Stomach (tissue), 8 donors: ENCODE measurements at regions not wholly inside any gene's neighbourhood (a gene's known extent, or its start where the extent isn't known, plus 50 kb on each side); places are given as distances from the start of the nearest gene placed in this dataset.

Experiments used
- DNase-seq, 2 donors: peaks; one replicate each; pipeline versions ENCODE4 v3.0.0 to v3.0.0-alpha.2; 2013 to 2019
- H3K27ac ChIP-seq, 5 donors: fragments of 200-600 bp in 4 of 5; sonication (generic) in 4 of 5; one replicate each; pipeline ENCODE4 v1.5.1; 2013 to 2019; ENCODE audit warnings: mild to moderate bottlenecking in 1 of 5, moderate library complexity in 1 of 5
- H3K27me3 ChIP-seq, 3 donors: fragments of 200-600 bp; sonication (generic); one replicate each; pipeline ENCODE4 v1.5.1; 2017 to 2019; ENCODE audit warnings: mixed run types in 1 of 3
- H3K36me3 ChIP-seq, 4 donors: fragments of 200-600 bp; sonication (generic); 1 replicate in 3 of 4; 2 replicates in 1 of 4; pipeline ENCODE4 v1.5.1; 2016 to 2019
- H3K4me1 ChIP-seq, 4 donors: fragments of 200-600 bp; sonication (generic); one replicate each; pipeline ENCODE4 v1.5.1; 2016 to 2019
- H3K4me3 ChIP-seq, 4 donors: fragments of 200-600 bp; sonication (generic) in 3 of 4; one replicate each; pipeline ENCODE4 v1.5.1; 2016 to 2019; ENCODE audit warnings: mild to moderate bottlenecking in 1 of 4
- H3K9me3 ChIP-seq, 4 donors: fragments of 200-600 bp; sonication (generic); one replicate each; pipeline ENCODE4 v1.5.1; 2016 to 2019
- CTCF ChIP-seq, 7 experiments: fragments of 450-650 bp in 4 of 7; fragments of 200-600 bp in 3 of 7; sonication (generic) in 3 of 7; IDR thresholded peaks; one replicate each; pipeline ENCODE4 v1.5.1; 2016 to 2019; ENCODE audit warnings: antibody characterized with exemption in 7 of 7, control low read depth in 2 of 7, mild to moderate bottlenecking in 1 of 7
- EP300 ChIP-seq: sonication (generic); formaldehyde crosslinking; IDR thresholded peaks from one replicate; pipeline ENCODE4 v1.6.1; 2017; ENCODE audit warnings: antibody characterized with exemption
- POLR2A ChIP-seq, 4 donors: fragments of 450-650 bp; IDR thresholded peaks; one replicate each; pipeline ENCODE4 v1.6.1; 2016; ENCODE audit warnings: antibody characterized with exemption in 4 of 4, control low read depth in 2 of 4, mild to moderate bottlenecking in 1 of 4, moderate library complexity in 1 of 4
- POLR2AphosphoS5 ChIP-seq, 3 donors: sonication (generic); formaldehyde crosslinking; IDR thresholded peaks; one replicate each; pipeline ENCODE4 v1.6.1; 2016; ENCODE audit warnings: antibody characterized with exemption in 3 of 3
- WGBS, 5 donors: extraction: QIAGEN DNeasy Blood & Tissue Kit in 3 of 5; methylation state at CpG; one replicate each; pipeline versions ENCODE4 v1.1.5 to v1.1.7; 2013 to 2018; 5-methylcytosine and 5-hydroxymethylcytosine counted together
- intact Hi-C: fragments of 100-400 bp; cut with DNase I; formaldehyde crosslinking; loops from one replicate; pipeline ENCODE4 v1.15.1; 2023; ENCODE audit warnings: low total_unique reads
- donor health status: healthy with polysubstance abuse.
- donor health status: Bipolar disorder and iron deficiency.
- donor health status: healthy.

GRCh38 chr4:156473151-156473550 is 498.4 kb downstream of the PDGFC start:
- TF ChIP-seq EP300 (no peak), POLR2AphosphoS5 (IDR thresholded peaks at IDR 0.05) (no peak), CTCF (IDR thresholded peaks at IDR 0.05) (no peak), POLR2A (IDR thresholded peaks at IDR 0.05) (no peak)
- intact Hi-C loops: loop anchor here (10.0 kb wide), 1 partner anchor 582 kb away; no protein-coding TSS in a partner anchor
- Histone ChIP-seq H3K27me3 (no peaks in the 10 kb centered on the region), H3K36me3 (no peaks in the 10 kb centered on the region), H3K9me3 (no peaks in the 10 kb centered on the region), H3K4me3 (no peak overlapping the region), H3K27ac (no peak overlapping the region), H3K4me1 (no peaks in the 10 kb centered on the region)
- no peak for DNase-seq
- WGBS, 5 donors: 70 to 91% (median 80%) methylated on average over 3 of the region's 3 CpGs

DNA sequence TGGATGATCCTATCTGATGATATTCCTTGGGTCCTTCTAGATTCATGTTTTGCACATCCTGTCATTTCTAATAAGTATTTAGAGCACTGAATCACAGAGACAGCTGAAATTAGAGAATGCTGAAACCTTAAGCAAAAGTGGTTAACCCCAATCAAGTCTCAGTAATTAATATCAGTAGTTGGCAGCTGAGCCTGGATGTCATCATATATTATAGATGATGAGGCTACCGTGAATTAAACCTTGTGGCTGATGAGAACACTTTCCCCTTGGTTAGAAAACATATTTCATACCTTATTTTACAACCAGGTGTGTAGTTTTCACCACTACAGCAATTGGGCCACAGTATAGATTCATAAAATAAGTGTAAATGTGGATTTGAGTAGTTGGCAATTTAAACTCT is 499.0 kb downstream of the PDGFC start:
- intact Hi-C loops: loop anchor here (10.0 kb wide), 1 partner anchor 582 kb away; no protein-coding TSS in a partner anchor
- 64 to 82% (median 79%) methylated on average over 1 of the region's 1 CpG for WGBS, 5 donors
- no peak overlapping the region for H3K4me3 ChIP-seq
- TF ChIP-seq POLR2AphosphoS5 (IDR thresholded peaks at IDR 0.05) (no peak), EP300 (no peak), POLR2A (IDR thresholded peaks at IDR 0.05) (no peak), CTCF (IDR thresholded peaks at IDR 0.05) (no peak)
- no peak overlapping the region for H3K27ac ChIP-seq
- H3K9me3 ChIP-seq: no peaks in the 10 kb centered on the region
- no peaks in the 10 kb centered on the region for H3K27me3 ChIP-seq
- no peak for DNase-seq
- no peaks in the 10 kb centered on the region for H3K36me3 ChIP-seq
- no peaks in the 10 kb centered on the region for H3K4me1 ChIP-seq

DNA sequence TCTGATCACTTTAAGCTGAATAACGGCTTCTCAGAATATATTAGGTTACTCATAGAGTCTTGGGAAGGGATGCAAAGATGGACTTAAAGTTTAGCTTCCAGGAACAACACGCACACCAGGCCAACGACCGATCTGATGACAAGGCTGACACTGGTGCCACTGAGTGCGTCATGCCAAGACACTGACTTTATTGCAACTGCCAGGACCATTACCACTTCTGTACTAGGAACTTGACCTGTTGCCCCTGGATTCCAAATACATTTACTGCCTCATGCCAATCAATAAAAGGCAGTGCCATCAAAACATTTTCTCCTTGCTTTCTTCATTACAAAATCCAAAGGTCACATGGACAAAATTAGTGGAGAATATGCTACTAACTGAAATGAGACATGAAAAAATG is 505.9 kb upstream of the CTSO start:
- TF ChIP-seq CTCF (IDR thresholded peaks at IDR 0.05) (no peak), POLR2AphosphoS5 (IDR thresholded peaks at IDR 0.05) (no peak), POLR2A (IDR thresholded peaks at IDR 0.05) (no peak), EP300 (no peak)
- Histone ChIP-seq H3K27me3 (no peaks in the 10 kb centered on the region), H3K36me3 (no peaks in the 10 kb centered on the region), H3K27ac (no peak overlapping the region), H3K4me1 (no peaks in the 10 kb centered on the region), H3K9me3 (no peaks in the 10 kb centered on the region), H3K4me3 (no peak overlapping the region)
- no peak for DNase-seq
- intact Hi-C loops: no loop called here
- 80 to 90% (median 84%) methylated on average over 5 of the region's 5 CpGs for WGBS, 5 donors

GRCh38 chr4:156456830-156457229 is 503.2 kb upstream of the CTSO start:
- intact Hi-C loops: no loop called here
- no peaks in the 10 kb centered on the region for H3K9me3 ChIP-seq

More at GRCh38 chr4:156456830-156457229, 503.2 kb upstream of the CTSO start:
- no peak overlapping the region for H3K27ac ChIP-seq
- no peaks in the 10 kb centered on the region for H3K4me1 ChIP-seq
- TF ChIP-seq CTCF (IDR thresholded peaks at IDR 0.05) (no peak), EP300 (no peak), POLR2AphosphoS5 (IDR thresholded peaks at IDR 0.05) (no peak), POLR2A (IDR thresholded peaks at IDR 0.05) (no peak)
- 77 to 85% (median 83%) methylated on average over 2 of the region's 2 CpGs for WGBS, 5 donors
- H3K27me3 ChIP-seq: no peaks in the 10 kb centered on the region
- DNase-seq: no peak
- H3K4me3 ChIP-seq: no peak overlapping the region
- H3K36me3 ChIP-seq: no peaks in the 10 kb centered on the region
